Coronary artery (tissue), 2 donors: ENCODE measurements at regions not wholly inside any gene's neighbourhood (a gene's known extent, or its start where the extent isn't known, plus 50 kb on each side); places are given as distances from the start of the nearest gene placed in this dataset.
A peak's percentile ranks its signal among the peaks of the same experiment; 100 is the strongest.

ENCODE experiments used
- DNase-seq: peaks from one replicate; pipeline ENCODE4 v3.0.0-alpha.2; 2017; ENCODE audit warnings: low spot score
- H3K27ac ChIP-seq, 2 donors: fragments of 200-600 bp; sonication (generic); one replicate each; pipeline ENCODE4 v1.5.1; 2016 to 2019
- H3K4me3 ChIP-seq: fragments of 200-600 bp; sonication (generic); 2 replicates; pipeline ENCODE4 v1.5.1; 2016; ENCODE audit warnings: mild to moderate bottlenecking, moderate library complexity
- CTCF ChIP-seq: fragments of 200-600 bp; sonication (generic); IDR thresholded peaks from one replicate; pipeline ENCODE4 v1.5.1; 2019; ENCODE audit warnings: antibody characterized with exemption

- no peak overlapping the region for H3K27ac ChIP-seq
- no peak for TF ChIP-seq CTCF
- no peak for DNase-seq
- H3K4me3 ChIP-seq = no peak overlapping the region
Measured at GRCh38 chr1:112247036-112247597, 148.9 kb upstream of the CTTNBP2NL start.

- no peak for DNase-seq
- Histone ChIP-seq H3K27ac (no peak overlapping the region), H3K4me3 (no peak overlapping the region)
- TF ChIP-seq CTCF = no peak
Measured at GRCh38 chr1:112247961-112248360, 148.1 kb upstream of the CTTNBP2NL start.

GRCh38 chr1:112250892-112251291 is 145.1 kb upstream of the CTTNBP2NL start:
- H3K27ac ChIP-seq = peak overlapping the region in 1 of 2 donors; percentile 31
- TF ChIP-seq CTCF = no peak
- DNase-seq = no peak
- no peak overlapping the region for H3K4me3 ChIP-seq

- Histone ChIP-seq H3K4me3 (no peak overlapping the region), H3K27ac (peak overlapping the region in 1 of 2 donors; percentile 31)
- peak; percentile 72 for DNase-seq
- TF ChIP-seq CTCF = no peak
Measured at GRCh38 chr1:112251766-112252506, 144.1 kb upstream of the CTTNBP2NL start.

- TF ChIP-seq CTCF = no peak
- peak; percentile 19 for DNase-seq
- no peak overlapping the region for H3K27ac ChIP-seq
- no peak overlapping the region for H3K4me3 ChIP-seq
Measured at GRCh38 chr1:112253366-112253765, 142.6 kb upstream of the CTTNBP2NL start.

- DNase-seq = no peak
- Histone ChIP-seq H3K4me3 (no peak overlapping the region), H3K27ac (no peak overlapping the region)
- TF ChIP-seq CTCF = no peak
Measured at GRCh38 chr1:112255080-112255479, 140.9 kb upstream of the CTTNBP2NL start.

GRCh38 chr1:112256411-112256810 is 139.6 kb upstream of the CTTNBP2NL start:
- Histone ChIP-seq H3K27ac (no peak overlapping the region), H3K4me3 (no peak overlapping the region)
- no peak for DNase-seq
- no peak for TF ChIP-seq CTCF
